ENCODE measurements at regions not wholly inside any gene's neighbourhood (a gene's known extent, or its start where the extent isn't known, plus 50 kb on each side); places are given as distances from the start of the nearest gene placed in this dataset.

- intact Hi-C loops (cut with DNase I), result no loop called here
- TF ChIP-seq CTCF (IDR thresholded peaks at IDR 0.05) (no peak), POLR2AphosphoS5 (IDR thresholded peaks at IDR 0.05; ENCODE audit: insufficient read depth in 1 of 2, low read depth in 1 of 2) (no peak), POLR2A (IDR thresholded peaks at IDR 0.05) (no peak)
- no peaks in the 10 kb centered on the region for H3K9me3 ChIP-seq
- no peaks in the 10 kb centered on the region for H3K27me3 ChIP-seq
- H3K36me3 ChIP-seq, result no peaks in the 10 kb centered on the region
- H3K4me1 ChIP-seq, result peaks cover 15% of the 10 kb centered on the region
- H3K4me3 ChIP-seq, result no peak overlapping the region
- H3K27ac ChIP-seq, result no peak overlapping the region
- no peak for DNase-seq (ENCODE audit: extremely low spot score in 2 of 2)
Measured at GRCh38 chr10:62578916-62579315, 204.7 kb downstream of the ZNF365 start.

GRCh38 chr10:62580396-62580795 lies 206.2 kb downstream of the ZNF365 start:
- H3K36me3 ChIP-seq, result no peaks in the 10 kb centered on the region
- DNase-seq (ENCODE audit: extremely low spot score in 2 of 2), result no peak
- H3K27me3 ChIP-seq, result no peaks in the 10 kb centered on the region
- H3K4me1 ChIP-seq, result peaks cover 15% of the 10 kb centered on the region
- intact Hi-C loops (cut with DNase I), result no loop called here
- no peak overlapping the region for H3K27ac ChIP-seq
- H3K9me3 ChIP-seq, result no peaks in the 10 kb centered on the region
- H3K4me3 ChIP-seq, result no peak overlapping the region
- TF ChIP-seq POLR2A (IDR thresholded peaks at IDR 0.05) (no peak), POLR2AphosphoS5 (IDR thresholded peaks at IDR 0.05; ENCODE audit: insufficient read depth in 1 of 2, low read depth in 1 of 2) (no peak)

GRCh38 chr10:62581351-62581750 lies 207.2 kb downstream of the ZNF365 start:
- Histone ChIP-seq H3K27ac (no peak overlapping the region), H3K36me3 (no peaks in the 10 kb centered on the region), H3K4me3 (no peak overlapping the region), H3K27me3 (no peaks in the 10 kb centered on the region), H3K4me1 (peaks cover 15% of the 10 kb centered on the region), H3K9me3 (no peaks in the 10 kb centered on the region)
- DNase-seq (ENCODE audit: extremely low spot score in 2 of 2), result no peak
- no peak for TF ChIP-seq CTCF (IDR thresholded peaks at IDR 0.05)
- TF ChIP-seq POLR2A (IDR thresholded peaks at IDR 0.05), result no peak
- no peak for TF ChIP-seq POLR2AphosphoS5 (IDR thresholded peaks at IDR 0.05; ENCODE audit: insufficient read depth in 1 of 2, low read depth in 1 of 2)
- intact Hi-C loops (cut with DNase I), result no loop called here

- intact Hi-C loops (cut with DNase I), result no loop called here
- peaks cover 15% of the 10 kb centered on the region for H3K4me1 ChIP-seq
- peak overlapping the region; percentile 50 for H3K27ac ChIP-seq
- H3K27me3 ChIP-seq, result no peaks in the 10 kb centered on the region
- TF ChIP-seq POLR2AphosphoS5 (IDR thresholded peaks at IDR 0.05; ENCODE audit: insufficient read depth in 1 of 2, low read depth in 1 of 2) (no peak), CTCF (IDR thresholded peaks at IDR 0.05) (no peak), POLR2A (IDR thresholded peaks at IDR 0.05) (no peak)
- no peak overlapping the region for H3K4me3 ChIP-seq
- H3K36me3 ChIP-seq, result no peaks in the 10 kb centered on the region
- no peaks in the 10 kb centered on the region for H3K9me3 ChIP-seq
- DNase-seq (ENCODE audit: extremely low spot score in 2 of 2), result no peak
Measured at GRCh38 chr10:62582101-62582705, 208.0 kb downstream of the ZNF365 start.

- H3K36me3 ChIP-seq, result no peaks in the 10 kb centered on the region
- no peaks in the 10 kb centered on the region for H3K9me3 ChIP-seq
- H3K27me3 ChIP-seq, result no peaks in the 10 kb centered on the region
- H3K27ac ChIP-seq, result peak overlapping the region; percentile 69
- intact Hi-C loops (cut with DNase I), result no loop called here
- DNase-seq (ENCODE audit: extremely low spot score in 2 of 2), result no peak
- peaks cover 15% of the 10 kb centered on the region for H3K4me1 ChIP-seq
- TF ChIP-seq CTCF (IDR thresholded peaks at IDR 0.05), result no peak
- peak; percentile 27 to 44 for TF ChIP-seq POLR2AphosphoS5 (IDR thresholded peaks at IDR 0.05; ENCODE audit: insufficient read depth in 1 of 2, low read depth in 1 of 2)
- H3K4me3 ChIP-seq, result no peak overlapping the region
Measured at GRCh38 chr10:62582804-62583208, 208.6 kb downstream of the ZNF365 start.
